WTC11 (cell line): ENCODE measurements at regions not wholly inside any gene's neighbourhood (a gene's known extent, or its start where the extent isn't known, plus 50 kb on each side); places are given as distances from the start of the nearest gene placed in this dataset.

Experiments used
- ATAC-seq: fragments of 200-7000 bp; cut with Tn5 transposase; 2 replicates; pipeline ENCODE4 v1.10.0; 2021; ENCODE audit warnings: mild to moderate bottlenecking, moderate library complexity
- CTCF ChIA-PET: fragments of 300-600 bp; sonication (Branson Sonifier 250); formaldehyde crosslinking; loops from one replicate; lab custom pipeline; 2021; ENCODE audit warnings: antibody characterized with exemption; lab: Charles Lee
- POLR2A ChIA-PET: fragments of 350-600 bp; sonication (Branson Sonifier 250); formaldehyde crosslinking; loops from one replicate; lab custom pipeline; 2021; ENCODE audit warnings: antibody characterized with exemption; lab: Charles Lee
- DNase-seq: peaks from one replicate; pipeline ENCODE4 v3.0.0; 2021; ENCODE audit warnings: low spot score
- H3K27ac Mint-ChIP-seq: 2 replicates; pipeline ENCODE4 v1.8.0; 2021; ENCODE audit warnings: mixed read lengths
- H3K27me3 Mint-ChIP-seq: 2 replicates; pipeline ENCODE4 v1.8.0; 2021; ENCODE audit warnings: low read depth, mild to moderate bottlenecking, moderate library complexity, mixed read lengths
- H3K36me3 Mint-ChIP-seq: 2 replicates; pipeline ENCODE4 v1.8.0; 2021; ENCODE audit warnings: mixed read lengths
- H3K4me1 Mint-ChIP-seq: 2 replicates; pipeline ENCODE4 v1.8.0; 2022; ENCODE audit warnings: mixed read lengths
- H3K4me3 Mint-ChIP-seq: 2 replicates; pipeline ENCODE4 v1.8.0; 2021; ENCODE audit warnings: mild to moderate bottlenecking, moderate library complexity, mixed read lengths
- H3K9me3 Mint-ChIP-seq: 2 replicates; pipeline ENCODE4 v1.8.0; 2021; ENCODE audit warnings: mixed read lengths
- ARID4B ChIP-seq: sonication (generic); formaldehyde crosslinking; IDR thresholded peaks from 2 replicates; pipeline ENCODE4 v1.8.0; 2023; ENCODE audit warnings: missing genetic modification reagents, mild to moderate bottlenecking, borderline replicate concordance
- EMX1 ChIP-seq: fragments of 250-450 bp; sonication (Bioruptor Pico); IDR thresholded peaks from 2 replicates; pipeline ENCODE4 v1.8.0; 2021; ENCODE audit warnings: mild to moderate bottlenecking
- ESRRA ChIP-seq: sonication (generic); formaldehyde crosslinking; IDR thresholded peaks from 2 replicates; pipeline ENCODE4 v1.8.1; 2022; ENCODE audit warnings: mild to moderate bottlenecking, missing genetic modification reagents, borderline replicate concordance
- FOXK1 ChIP-seq: sonication (generic); formaldehyde crosslinking; IDR thresholded peaks from 2 replicates; pipeline ENCODE4 v1.8.0; 2022; ENCODE audit warnings: mild to moderate bottlenecking, moderate library complexity, missing genetic modification reagents
- TEAD1 ChIP-seq: sonication (generic); formaldehyde crosslinking; IDR thresholded peaks from 2 replicates; pipeline ENCODE4 v1.8.0; 2022; ENCODE audit warnings: mild to moderate bottlenecking, missing genetic modification reagents
- TEAD4 ChIP-seq: sonication (generic); formaldehyde crosslinking; IDR thresholded peaks from 2 replicates; pipeline ENCODE4 v1.8.0; 2022; ENCODE audit warnings: mild to moderate bottlenecking, missing genetic modification reagents
- TF ChIP-seq, protein P1 (sequence below): fragments of 250-450 bp; sonication (Bioruptor Pico); IDR thresholded peaks from 2 replicates; pipeline ENCODE4 v1.9.0; 2021; ENCODE audit warnings: mild to moderate bottlenecking, borderline replicate concordance
- TF ChIP-seq, protein P2 (sequence below): sonication (generic); formaldehyde crosslinking; IDR thresholded peaks from 2 replicates; pipeline ENCODE4 v1.8.1; 2022; ENCODE audit warnings: mild to moderate bottlenecking, moderate library complexity, missing genetic modification reagents
- TF ChIP-seq, protein P3 (sequence below): sonication (generic); formaldehyde crosslinking; IDR thresholded peaks from 2 replicates; pipeline ENCODE4 v1.8.1; 2023; ENCODE audit warnings: mild to moderate bottlenecking, missing genetic modification reagents, moderate library complexity
- TF ChIP-seq, protein P4 (sequence below): fragments of 250-450 bp; sonication (Bioruptor Pico); IDR thresholded peaks from 2 replicates; pipeline ENCODE4 v1.9.0; 2021; ENCODE audit warnings: mild to moderate bottlenecking

DNA sequence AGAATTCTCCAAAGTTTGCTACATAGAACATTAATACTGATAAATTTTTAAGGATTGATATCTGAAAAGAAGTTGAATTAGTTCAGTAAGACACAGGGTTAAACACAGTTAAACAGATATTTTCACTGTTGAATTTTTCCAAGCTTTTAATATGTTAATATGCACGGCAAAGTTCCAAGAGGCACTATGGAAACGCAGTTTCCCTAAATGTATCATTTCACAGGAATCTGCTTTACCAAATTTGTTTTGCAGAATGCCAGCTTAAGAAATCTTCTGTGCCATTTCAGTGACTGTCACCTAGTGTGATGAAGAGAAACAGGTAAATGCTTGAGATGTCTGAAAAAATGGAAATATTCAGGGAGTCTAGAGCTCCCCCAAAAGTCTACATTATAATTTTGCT lies 395.9 kb upstream of the GRIA3 start (continued):
- TF ChIP-seq ARID4B (CRISPR knock-in tag) (no peak), TEAD1 (CRISPR knock-in tag) (no peak), TEAD4 (no peak), FOXK1 (CRISPR knock-in tag) (no peak), EMX1 (CRISPR knock-in tag) (no peak)
- TF ChIP-seq, protein P1, sequence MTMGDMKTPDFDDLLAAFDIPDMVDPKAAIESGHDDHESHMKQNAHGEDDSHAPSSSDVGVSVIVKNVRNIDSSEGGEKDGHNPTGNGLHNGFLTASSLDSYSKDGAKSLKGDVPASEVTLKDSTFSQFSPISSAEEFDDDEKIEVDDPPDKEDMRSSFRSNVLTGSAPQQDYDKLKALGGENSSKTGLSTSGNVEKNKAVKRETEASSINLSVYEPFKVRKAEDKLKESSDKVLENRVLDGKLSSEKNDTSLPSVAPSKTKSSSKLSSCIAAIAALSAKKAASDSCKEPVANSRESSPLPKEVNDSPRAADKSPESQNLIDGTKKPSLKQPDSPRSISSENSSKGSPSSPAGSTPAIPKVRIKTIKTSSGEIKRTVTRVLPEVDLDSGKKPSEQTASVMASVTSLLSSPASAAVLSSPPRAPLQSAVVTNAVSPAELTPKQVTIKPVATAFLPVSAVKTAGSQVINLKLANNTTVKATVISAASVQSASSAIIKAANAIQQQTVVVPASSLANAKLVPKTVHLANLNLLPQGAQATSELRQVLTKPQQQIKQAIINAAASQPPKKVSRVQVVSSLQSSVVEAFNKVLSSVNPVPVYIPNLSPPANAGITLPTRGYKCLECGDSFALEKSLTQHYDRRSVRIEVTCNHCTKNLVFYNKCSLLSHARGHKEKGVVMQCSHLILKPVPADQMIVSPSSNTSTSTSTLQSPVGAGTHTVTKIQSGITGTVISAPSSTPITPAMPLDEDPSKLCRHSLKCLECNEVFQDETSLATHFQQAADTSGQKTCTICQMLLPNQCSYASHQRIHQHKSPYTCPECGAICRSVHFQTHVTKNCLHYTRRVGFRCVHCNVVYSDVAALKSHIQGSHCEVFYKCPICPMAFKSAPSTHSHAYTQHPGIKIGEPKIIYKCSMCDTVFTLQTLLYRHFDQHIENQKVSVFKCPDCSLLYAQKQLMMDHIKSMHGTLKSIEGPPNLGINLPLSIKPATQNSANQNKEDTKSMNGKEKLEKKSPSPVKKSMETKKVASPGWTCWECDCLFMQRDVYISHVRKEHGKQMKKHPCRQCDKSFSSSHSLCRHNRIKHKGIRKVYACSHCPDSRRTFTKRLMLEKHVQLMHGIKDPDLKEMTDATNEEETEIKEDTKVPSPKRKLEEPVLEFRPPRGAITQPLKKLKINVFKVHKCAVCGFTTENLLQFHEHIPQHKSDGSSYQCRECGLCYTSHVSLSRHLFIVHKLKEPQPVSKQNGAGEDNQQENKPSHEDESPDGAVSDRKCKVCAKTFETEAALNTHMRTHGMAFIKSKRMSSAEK (CRISPR knock-in tag): no peak
- TF ChIP-seq, protein P2, sequence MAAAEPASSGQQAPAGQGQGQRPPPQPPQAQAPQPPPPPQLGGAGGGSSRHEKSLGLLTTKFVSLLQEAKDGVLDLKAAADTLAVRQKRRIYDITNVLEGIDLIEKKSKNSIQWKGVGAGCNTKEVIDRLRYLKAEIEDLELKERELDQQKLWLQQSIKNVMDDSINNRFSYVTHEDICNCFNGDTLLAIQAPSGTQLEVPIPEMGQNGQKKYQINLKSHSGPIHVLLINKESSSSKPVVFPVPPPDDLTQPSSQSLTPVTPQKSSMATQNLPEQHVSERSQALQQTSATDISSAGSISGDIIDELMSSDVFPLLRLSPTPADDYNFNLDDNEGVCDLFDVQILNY (CRISPR knock-in tag): no peak

GRCh38 chrX:122790376-122791095 lies 393.5 kb upstream of the GRIA3 start:
- Mint-ChIP-seq H3K4me3 (no peak overlapping the region), H3K4me1 (peaks cover 7% of the 10 kb centered on the region), H3K27me3 (no peaks in the 10 kb centered on the region), H3K9me3 (peaks cover 5% of the 10 kb centered on the region; the same call in 1 of the 2 replicates)
- no peak for DNase-seq
- POLR2A ChIA-PET: no interaction called here
- ATAC-seq: no peak
- TF ChIP-seq, protein P3, sequence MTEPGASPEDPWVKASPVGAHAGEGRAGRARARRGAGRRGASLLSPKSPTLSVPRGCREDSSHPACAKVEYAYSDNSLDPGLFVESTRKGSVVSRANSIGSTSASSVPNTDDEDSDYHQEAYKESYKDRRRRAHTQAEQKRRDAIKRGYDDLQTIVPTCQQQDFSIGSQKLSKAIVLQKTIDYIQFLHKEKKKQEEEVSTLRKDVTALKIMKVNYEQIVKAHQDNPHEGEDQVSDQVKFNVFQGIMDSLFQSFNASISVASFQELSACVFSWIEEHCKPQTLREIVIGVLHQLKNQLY: no peak
- TF ChIP-seq, protein P4, sequence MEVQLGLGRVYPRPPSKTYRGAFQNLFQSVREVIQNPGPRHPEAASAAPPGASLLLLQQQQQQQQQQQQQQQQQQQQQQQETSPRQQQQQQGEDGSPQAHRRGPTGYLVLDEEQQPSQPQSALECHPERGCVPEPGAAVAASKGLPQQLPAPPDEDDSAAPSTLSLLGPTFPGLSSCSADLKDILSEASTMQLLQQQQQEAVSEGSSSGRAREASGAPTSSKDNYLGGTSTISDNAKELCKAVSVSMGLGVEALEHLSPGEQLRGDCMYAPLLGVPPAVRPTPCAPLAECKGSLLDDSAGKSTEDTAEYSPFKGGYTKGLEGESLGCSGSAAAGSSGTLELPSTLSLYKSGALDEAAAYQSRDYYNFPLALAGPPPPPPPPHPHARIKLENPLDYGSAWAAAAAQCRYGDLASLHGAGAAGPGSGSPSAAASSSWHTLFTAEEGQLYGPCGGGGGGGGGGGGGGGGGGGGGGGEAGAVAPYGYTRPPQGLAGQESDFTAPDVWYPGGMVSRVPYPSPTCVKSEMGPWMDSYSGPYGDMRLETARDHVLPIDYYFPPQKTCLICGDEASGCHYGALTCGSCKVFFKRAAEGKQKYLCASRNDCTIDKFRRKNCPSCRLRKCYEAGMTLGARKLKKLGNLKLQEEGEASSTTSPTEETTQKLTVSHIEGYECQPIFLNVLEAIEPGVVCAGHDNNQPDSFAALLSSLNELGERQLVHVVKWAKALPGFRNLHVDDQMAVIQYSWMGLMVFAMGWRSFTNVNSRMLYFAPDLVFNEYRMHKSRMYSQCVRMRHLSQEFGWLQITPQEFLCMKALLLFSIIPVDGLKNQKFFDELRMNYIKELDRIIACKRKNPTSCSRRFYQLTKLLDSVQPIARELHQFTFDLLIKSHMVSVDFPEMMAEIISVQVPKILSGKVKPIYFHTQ (CRISPR knock-in tag): no peak
- TF ChIP-seq ESRRA (no peak), EMX1 (CRISPR knock-in tag) (no peak)
- TF ChIP-seq, all 79 proteins: peak for 0
- H3K36me3 Mint-ChIP-seq: no peaks in the 10 kb centered on the region
- no peak overlapping the region for H3K27ac Mint-ChIP-seq
- CTCF ChIA-PET: no interaction called here
